Middle frontal gyrus (tissue), 1 donor: ENCODE measurements at regions not wholly inside any gene's neighbourhood (a gene's known extent, or its start where the extent isn't known, plus 50 kb on each side); places are given as distances from the start of the nearest gene placed in this dataset.
"Not testable (repeated sequence)": the region's sequence is repeated elsewhere in the genome, so short reads cannot be mapped to it uniquely, and the experiment has no call there.

ENCODE experiments used
- DNase-seq: peaks from one replicate; pipeline ENCODE4 v3.0.0-alpha.2; 2015; ENCODE audit warnings: low spot score; ENCODE audit errors: extremely low spot score

GRCh38 chr12:127170226-127171180 is 1096.5 kb upstream of the TMEM132C start:
- DNase-seq = no peak

- no peak for DNase-seq
These were observed 1094.1 kb upstream of the TMEM132C start for GRCh38 chr12:127172861-127173260.

GRCh38 chr12:127173971-127174370 is 1093.0 kb upstream of the TMEM132C start:
- not testable (repeated sequence) for DNase-seq

GRCh38 chr12:127174881-127175280 is 1092.1 kb upstream of the TMEM132C start:
- no peak for DNase-seq

- DNase-seq = no peak
These were observed 1091.6 kb upstream of the TMEM132C start for GRCh38 chr12:127175361-127175760.

- no peak for DNase-seq
These were observed 1090.2 kb upstream of the TMEM132C start for GRCh38 chr12:127176804-127177203.

GRCh38 chr12:127178052-127178451 is 1088.9 kb upstream of the TMEM132C start:
- no peak for DNase-seq

GRCh38 chr12:127178463-127178862 is 1088.5 kb upstream of the TMEM132C start:
- no peak for DNase-seq

- no peak for DNase-seq
These were observed 1087.8 kb upstream of the TMEM132C start for GRCh38 chr12:127179176-127179575.

GRCh38 chr12:127182018-127182417 is 1085.0 kb upstream of the TMEM132C start:
- DNase-seq = no peak

GRCh38 chr12:127189992-127190391 is 1077.0 kb upstream of the TMEM132C start:
- no peak for DNase-seq

GRCh38 chr12:127191129-127191528 is 1075.8 kb upstream of the TMEM132C start:
- DNase-seq = no peak

- DNase-seq = no peak
These were observed 1074.6 kb upstream of the TMEM132C start for GRCh38 chr12:127192391-127192790.

GRCh38 chr12:127193341-127193740 is 1073.6 kb upstream of the TMEM132C start:
- DNase-seq = no peak

GRCh38 chr12:127194176-127194575 is 1072.8 kb upstream of the TMEM132C start:
- DNase-seq = no peak

- no peak for DNase-seq
These were observed 1061.0 kb upstream of the TMEM132C start for GRCh38 chr12:127205781-127206555.

GRCh38 chr12:127209318-127209717 is 1057.7 kb upstream of the TMEM132C start:
- DNase-seq = no peak

GRCh38 chr12:127214186-127214585 is 1052.8 kb upstream of the TMEM132C start:
- no peak for DNase-seq

GRCh38 chr12:127223011-127223410 is 1044.0 kb upstream of the TMEM132C start:
- no peak for DNase-seq

GRCh38 chr12:127223731-127224130 is 1043.2 kb upstream of the TMEM132C start:
- DNase-seq = no peak

- DNase-seq = no peak
These were observed 1036.1 kb upstream of the TMEM132C start for GRCh38 chr12:127230843-127231260.

GRCh38 chr12:127231371-127231770 is 1035.6 kb upstream of the TMEM132C start:
- DNase-seq = no peak
